ENCODE measurements at regions not wholly inside any gene's neighbourhood (a gene's known extent, or its start where the extent isn't known, plus 50 kb on each side); places are given as distances from the start of the nearest gene placed in this dataset.

GRCh38 chr7:142409471-142409870, 151.6 kb upstream of the PRSS58 start:
- DNase-seq (ENCODE audit: low spot score) = no peak

- no peak for DNase-seq (ENCODE audit: low spot score)
These were observed 150.9 kb upstream of the PRSS58 start for GRCh38 chr7:142408794-142409193.

GRCh38 chr7:142407939-142408570, 150.2 kb upstream of the PRSS58 start:
- no peak for DNase-seq (ENCODE audit: low spot score)

GRCh38 chr7:142405122-142405765, 147.4 kb upstream of the PRSS58 start:
- no peak for DNase-seq (ENCODE audit: low spot score)

- no peak for DNase-seq (ENCODE audit: low spot score)
These were observed 144.1 kb upstream of the PRSS58 start for GRCh38 chr7:142401951-142402350.

GRCh38 chr7:142400042-142400533, 142.2 kb upstream of the PRSS58 start:
- DNase-seq (ENCODE audit: low spot score) = no peak

GRCh38 chr7:142391191-142391992, 133.5 kb upstream of the PRSS58 start:
- DNase-seq (ENCODE audit: low spot score) = no peak

- DNase-seq (ENCODE audit: low spot score) = no peak
These were observed 131.7 kb upstream of the PRSS58 start for GRCh38 chr7:142389544-142389943.

GRCh38 chr7:142385491-142386340, 127.9 kb upstream of the PRSS58 start:
- DNase-seq (ENCODE audit: low spot score) = peak; percentile 64

GRCh38 chr7:142384493-142384922, 126.7 kb upstream of the PRSS58 start:
- DNase-seq (ENCODE audit: low spot score) = peak; percentile 61

GRCh38 chr7:142383841-142384492, 126.1 kb upstream of the PRSS58 start:
- DNase-seq (ENCODE audit: low spot score) = no peak

- DNase-seq (ENCODE audit: low spot score) = no peak
These were observed 124.0 kb upstream of the PRSS58 start for GRCh38 chr7:142381727-142382390.

GRCh38 chr7:142380069-142380468, 122.2 kb upstream of the PRSS58 start:
- DNase-seq (ENCODE audit: low spot score) = no peak

GRCh38 chr7:142379201-142379885, 121.5 kb upstream of the PRSS58 start:
- DNase-seq (ENCODE audit: low spot score) = no peak

GRCh38 chr7:142377567-142377966, 119.7 kb upstream of the PRSS58 start:
- DNase-seq (ENCODE audit: low spot score) = no peak

- DNase-seq (ENCODE audit: low spot score) = no peak
These were observed 118.6 kb upstream of the PRSS58 start for GRCh38 chr7:142376356-142376997.

- DNase-seq (ENCODE audit: low spot score) = peak; percentile 58
These were observed 118.0 kb upstream of the PRSS58 start for GRCh38 chr7:142375710-142376313.

GRCh38 chr7:142372727-142373126, 114.9 kb upstream of the PRSS58 start:
- no peak for DNase-seq (ENCODE audit: low spot score)
